H1 (cell line): ENCODE measurements at regions not wholly inside any gene's neighbourhood (a gene's known extent, or its start where the extent isn't known, plus 50 kb on each side); places are given as distances from the start of the nearest gene placed in this dataset.

ENCODE experiments used
- CTCF ChIP-seq, 3 experiments: IDR thresholded peaks; 1 replicate in 2 of 3; 2 replicates in 1 of 3; pipeline versions ENCODE4 v1.5.1 to v1.6.1; 2011; ENCODE audit warnings: low read length in 3 of 3, mild to moderate bottlenecking in 3 of 3, inconsistent platforms in 2 of 3, low read depth in 1 of 3, moderate library complexity in 1 of 3; ENCODE audit not compliant: insufficient read depth in 1 of 3; ENCODE audit errors: control extremely low read depth in 1 of 3
- POLR2AphosphoS5 ChIP-seq: IDR thresholded peaks from 2 replicates; pipeline ENCODE4 v1.6.1; 2011; ENCODE audit warnings: low read depth, low read length
- RBBP5 ChIP-seq: IDR thresholded peaks from 2 replicates; pipeline ENCODE4 v1.7.1; 2012; ENCODE audit warnings: low read depth, mild to moderate bottlenecking, inconsistent platforms, low read length, moderate library complexity, borderline replicate concordance

- TF ChIP-seq RBBP5 (no peak), CTCF (IDR thresholded peaks at IDR 0.05; ENCODE audit: control extremely low read depth in 1 of 3, insufficient read depth in 1 of 3, low read depth in 1 of 3, low read length in 3 of 3) (no peak), POLR2AphosphoS5 (no peak)
Measured at GRCh38 chr1:193479187-193479586, 292.8 kb upstream of the B3GALT2 start.
